Brain pericyte (primary cell): ENCODE measurements at regions not wholly inside any gene's neighbourhood (a gene's known extent, or its start where the extent isn't known, plus 50 kb on each side); places are given as distances from the start of the nearest gene placed in this dataset.
"Not testable (repeated sequence)": the region's sequence is repeated elsewhere in the genome, so short reads cannot be mapped to it uniquely, and the experiment has no call there.

ENCODE experiments used
- DNase-seq: peaks from one replicate; pipeline ENCODE4 v3.0.0-alpha.2; 2012; ENCODE audit warnings: low read depth, low spot score

- DNase-seq, result no peak
Measured at GRCh38 chr1:214715126-214715525, 112.1 kb downstream of the CENPF start.

- DNase-seq, result no peak
Measured at GRCh38 chr1:214717351-214717750, 114.4 kb downstream of the CENPF start.

GRCh38 chr1:214718724-214719123 lies 115.7 kb downstream of the CENPF start:
- DNase-seq, result peak; percentile 26

GRCh38 chr1:214719207-214719606 lies 116.2 kb downstream of the CENPF start:
- DNase-seq, result no peak

- peak; percentile 12 for DNase-seq
Measured at GRCh38 chr1:214720561-214720960, 117.6 kb downstream of the CENPF start.

GRCh38 chr1:214727274-214727673 lies 124.3 kb downstream of the CENPF start:
- DNase-seq, result no peak

GRCh38 chr1:214739621-214740238 lies 136.7 kb downstream of the CENPF start:
- no peak for DNase-seq

GRCh38 chr1:214740471-214740870 lies 137.5 kb downstream of the CENPF start:
- no peak for DNase-seq

GRCh38 chr1:214747050-214747635 lies 144.1 kb downstream of the CENPF start:
- no peak for DNase-seq

GRCh38 chr1:214753236-214753852 lies 150.3 kb downstream of the CENPF start:
- DNase-seq, result no peak

GRCh38 chr1:214761030-214761429 lies 158.0 kb downstream of the CENPF start:
- DNase-seq, result no peak

GRCh38 chr1:214762902-214763301 lies 159.9 kb downstream of the CENPF start:
- no peak for DNase-seq

GRCh38 chr1:214764502-214764901 lies 161.5 kb downstream of the CENPF start:
- DNase-seq, result no peak

- DNase-seq, result no peak
Measured at GRCh38 chr1:214767221-214767620, 164.2 kb downstream of the CENPF start.

- not testable (repeated sequence) for DNase-seq
Measured at GRCh38 chr1:214769666-214770065, 166.7 kb downstream of the CENPF start.

- DNase-seq, result no peak
Measured at GRCh38 chr1:214777364-214777763, 174.4 kb downstream of the CENPF start.

- DNase-seq, result no peak
Measured at GRCh38 chr1:214791961-214792360, 189.0 kb downstream of the CENPF start.

GRCh38 chr1:214792527-214793186 lies 189.7 kb downstream of the CENPF start:
- DNase-seq, result no peak

- no peak for DNase-seq
Measured at GRCh38 chr1:214793708-214794107, 190.7 kb downstream of the CENPF start.

GRCh38 chr1:214801191-214801590 lies 198.2 kb downstream of the CENPF start:
- DNase-seq, result no peak

- no peak for DNase-seq
Measured at GRCh38 chr1:214808845-214809460, 206.0 kb downstream of the CENPF start.

- no peak for DNase-seq
Measured at GRCh38 chr1:214816603-214817002, 213.6 kb downstream of the CENPF start.
